GM21367 (cell line): ENCODE measurements at regions not wholly inside any gene's neighbourhood (a gene's known extent, or its start where the extent isn't known, plus 50 kb on each side); places are given as distances from the start of the nearest gene placed in this dataset.

ENCODE experiments used
- ATAC-seq: cut with Tn5 transposase; IDR thresholded peaks from one replicate; pipeline ENCODE4 v1.9.1; 2021; ENCODE audit not compliant: unreplicated experiment

DNA sequence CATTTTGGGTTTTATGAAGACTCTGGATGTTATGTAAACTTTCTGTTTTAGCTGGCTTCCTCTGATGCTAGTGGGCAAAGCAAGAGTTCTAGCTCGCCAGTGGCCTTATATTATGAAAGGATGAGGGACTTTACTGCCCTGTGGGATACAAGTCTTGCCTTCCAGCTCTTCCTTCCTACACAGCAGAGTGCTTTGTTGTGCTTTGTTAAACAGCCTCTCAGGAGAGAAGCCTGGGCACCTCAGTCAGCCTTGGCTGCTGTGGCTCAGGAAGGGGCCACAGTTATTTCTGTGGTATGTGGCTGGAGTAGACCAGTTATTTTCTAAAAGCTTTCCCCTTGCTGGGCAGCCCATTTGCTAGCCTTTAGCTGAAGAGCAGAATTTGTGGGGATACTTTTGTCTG is 69.5 kb upstream of the SUCLG2 start:
- no peak for ATAC-seq

- ATAC-seq, result no peak
Observed at GRCh38 chr3:67719333-67719732, 64.9 kb upstream of the SUCLG2 start.

DNA sequence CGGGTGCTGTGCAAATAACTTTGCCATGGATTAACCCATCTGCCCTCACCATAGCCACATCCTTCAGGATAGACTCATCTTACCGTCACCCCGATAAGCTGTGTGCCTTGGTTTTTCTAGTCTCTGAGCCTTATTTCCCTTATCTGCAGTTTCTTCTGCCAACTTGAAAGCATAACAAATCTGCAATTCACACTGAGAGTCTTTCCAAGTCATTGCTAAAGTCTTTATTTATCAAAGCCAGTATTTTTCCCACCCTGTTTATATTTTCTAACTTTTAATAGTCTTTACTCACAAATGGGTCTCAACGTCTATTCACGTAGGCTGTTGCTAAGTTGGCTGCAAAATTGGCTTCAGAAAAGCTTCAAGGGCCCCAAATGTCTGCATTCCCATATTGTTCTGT is 61.6 kb upstream of the SUCLG2 start:
- ATAC-seq, result no peak

DNA sequence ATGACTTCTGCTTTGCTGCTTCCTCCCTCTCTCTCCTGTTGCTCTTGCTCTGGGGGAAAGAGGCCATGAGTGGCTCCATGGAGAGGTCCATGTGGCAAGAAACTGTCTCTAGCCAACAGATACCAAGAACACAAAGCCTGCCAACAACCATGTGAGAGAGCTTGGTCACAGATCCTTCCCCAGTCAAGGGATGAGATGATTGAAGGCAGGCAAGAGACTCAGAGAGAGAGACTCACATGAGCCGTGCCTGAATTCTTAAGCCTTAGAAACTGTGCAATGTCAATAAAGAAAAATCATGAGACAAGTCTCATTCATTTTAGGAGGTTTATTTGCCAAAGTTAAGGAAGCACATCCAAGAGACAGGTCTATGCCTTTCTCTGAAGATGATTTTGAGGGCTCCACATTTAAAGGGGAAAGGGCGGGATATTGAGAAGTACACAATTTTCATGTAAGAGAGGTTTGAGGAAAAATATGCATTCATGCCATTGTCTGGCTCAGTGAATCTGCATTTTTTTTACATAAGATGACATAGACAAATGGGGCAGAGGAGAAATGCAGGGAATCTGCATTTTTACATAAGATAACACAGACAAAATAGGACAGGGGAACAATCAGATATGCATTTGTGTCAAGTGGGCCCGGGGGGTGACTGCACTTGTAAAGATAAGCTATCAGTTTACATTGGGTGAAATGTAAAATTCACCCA is 59.5 kb upstream of the SUCLG2 start:
- no peak for ATAC-seq

DNA sequence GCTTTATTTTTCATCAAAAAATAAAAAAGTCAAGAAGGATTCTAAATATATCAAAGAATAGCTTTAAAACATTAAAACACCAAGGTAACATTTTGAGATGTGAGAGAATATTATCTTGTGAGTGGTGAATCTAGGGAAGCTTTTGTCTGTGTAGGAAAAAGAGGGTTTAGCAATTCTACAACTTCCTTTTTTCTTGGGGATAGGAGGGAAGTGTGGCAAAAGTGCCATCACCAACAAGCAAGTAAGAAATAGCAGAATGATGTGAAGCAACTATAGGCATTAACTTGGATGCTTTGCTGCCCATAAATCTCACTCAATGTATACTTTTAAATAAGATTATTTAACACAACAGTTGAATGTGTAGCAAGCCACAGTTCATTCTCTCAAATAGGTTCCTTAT is 57.8 kb upstream of the SUCLG2 start:
- no peak for ATAC-seq

GRCh38 chr3:67710396-67710795 is 56.0 kb upstream of the SUCLG2 start:
- ATAC-seq, result no peak

GRCh38 chr3:67706934-67707333 is 52.5 kb upstream of the SUCLG2 start:
- ATAC-seq, result no peak

DNA sequence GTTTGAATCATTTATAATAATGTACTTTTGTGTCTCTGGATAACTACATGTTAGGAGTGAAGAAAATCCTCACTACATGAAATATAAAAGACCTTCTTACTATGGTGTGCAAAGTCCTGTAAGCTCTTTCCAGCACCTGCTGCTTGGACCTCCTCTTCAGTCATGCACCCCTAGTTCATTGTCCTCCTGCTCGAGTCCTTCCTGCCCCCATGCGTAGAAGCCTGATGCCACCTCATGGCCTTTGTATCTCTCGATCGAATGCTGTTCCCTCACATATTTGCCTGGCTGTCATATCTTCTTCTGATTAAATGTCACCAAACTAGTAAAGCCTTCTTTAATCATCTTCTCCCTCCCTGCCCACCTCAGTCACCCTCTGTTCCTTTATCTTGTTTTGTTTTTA is 49.9 kb upstream of the SUCLG2 start:
- no peak for ATAC-seq
